ENCODE measurements at regions not wholly inside any gene's neighbourhood (a gene's known extent, or its start where the extent isn't known, plus 50 kb on each side); places are given as distances from the start of the nearest gene placed in this dataset.

GRCh38 chr7:42493436-42494198, 256.6 kb upstream of the GLI3 start:
- TF ChIP-seq CTCF (IDR thresholded peaks at IDR 0.05) (no peak), POLR2A (IDR thresholded peaks at IDR 0.05) (no peak)

Measured in body of pancreas (tissue), 4 donors.